Cardiac fibroblast (primary cell): ENCODE measurements at regions not wholly inside any gene's neighbourhood (a gene's known extent, or its start where the extent isn't known, plus 50 kb on each side); places are given as distances from the start of the nearest gene placed in this dataset.

ENCODE experiments used
- DNase-seq, 2 donors: peaks; one replicate each; pipeline versions ENCODE4 v3.0.0 to v3.0.0-alpha.2; 2010; ENCODE audit warnings: low read depth in 2 of 2
- H3K4me3 ChIP-seq, 2 donors: replicated peaks in 1 of 2; 1 replicate in 1 of 2; 2 replicates in 1 of 2; pipeline ENCODE4 v1.5.1; 2011; ENCODE audit warnings: low read depth in 2 of 2, low read length in 2 of 2, mild to moderate bottlenecking in 2 of 2, moderate library complexity in 1 of 2
- TF ChIP-seq, protein P1 (sequence below): IDR thresholded peaks from one replicate; pipeline ENCODE4 v1.5.1; 2011; ENCODE audit warnings: low read depth, mild to moderate bottlenecking, low read length, inconsistent platforms

DNA sequence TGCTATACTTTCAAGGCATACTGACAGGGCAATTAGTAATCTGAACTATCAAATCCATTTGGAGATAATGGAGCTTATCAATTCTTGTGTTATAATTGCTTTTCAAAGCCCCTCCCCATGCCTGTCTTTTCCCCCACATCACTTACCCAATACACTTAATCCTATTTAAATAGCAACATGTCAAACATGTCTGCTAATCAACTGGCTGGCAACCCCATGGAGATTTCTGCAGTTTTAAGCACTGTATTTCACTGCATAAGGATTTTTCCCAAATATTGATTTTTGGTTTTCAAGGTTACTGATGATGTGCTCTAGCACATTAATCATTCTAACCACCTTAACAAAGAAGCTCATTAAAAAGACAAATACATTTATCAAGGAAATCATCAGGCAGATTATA lies 800.3 kb downstream of the PLA2G4A start:
- TF ChIP-seq, protein P1, sequence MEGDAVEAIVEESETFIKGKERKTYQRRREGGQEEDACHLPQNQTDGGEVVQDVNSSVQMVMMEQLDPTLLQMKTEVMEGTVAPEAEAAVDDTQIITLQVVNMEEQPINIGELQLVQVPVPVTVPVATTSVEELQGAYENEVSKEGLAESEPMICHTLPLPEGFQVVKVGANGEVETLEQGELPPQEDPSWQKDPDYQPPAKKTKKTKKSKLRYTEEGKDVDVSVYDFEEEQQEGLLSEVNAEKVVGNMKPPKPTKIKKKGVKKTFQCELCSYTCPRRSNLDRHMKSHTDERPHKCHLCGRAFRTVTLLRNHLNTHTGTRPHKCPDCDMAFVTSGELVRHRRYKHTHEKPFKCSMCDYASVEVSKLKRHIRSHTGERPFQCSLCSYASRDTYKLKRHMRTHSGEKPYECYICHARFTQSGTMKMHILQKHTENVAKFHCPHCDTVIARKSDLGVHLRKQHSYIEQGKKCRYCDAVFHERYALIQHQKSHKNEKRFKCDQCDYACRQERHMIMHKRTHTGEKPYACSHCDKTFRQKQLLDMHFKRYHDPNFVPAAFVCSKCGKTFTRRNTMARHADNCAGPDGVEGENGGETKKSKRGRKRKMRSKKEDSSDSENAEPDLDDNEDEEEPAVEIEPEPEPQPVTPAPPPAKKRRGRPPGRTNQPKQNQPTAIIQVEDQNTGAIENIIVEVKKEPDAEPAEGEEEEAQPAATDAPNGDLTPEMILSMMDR: no peak
- no peak for DNase-seq
- no peak overlapping the region for H3K4me3 ChIP-seq

DNA sequence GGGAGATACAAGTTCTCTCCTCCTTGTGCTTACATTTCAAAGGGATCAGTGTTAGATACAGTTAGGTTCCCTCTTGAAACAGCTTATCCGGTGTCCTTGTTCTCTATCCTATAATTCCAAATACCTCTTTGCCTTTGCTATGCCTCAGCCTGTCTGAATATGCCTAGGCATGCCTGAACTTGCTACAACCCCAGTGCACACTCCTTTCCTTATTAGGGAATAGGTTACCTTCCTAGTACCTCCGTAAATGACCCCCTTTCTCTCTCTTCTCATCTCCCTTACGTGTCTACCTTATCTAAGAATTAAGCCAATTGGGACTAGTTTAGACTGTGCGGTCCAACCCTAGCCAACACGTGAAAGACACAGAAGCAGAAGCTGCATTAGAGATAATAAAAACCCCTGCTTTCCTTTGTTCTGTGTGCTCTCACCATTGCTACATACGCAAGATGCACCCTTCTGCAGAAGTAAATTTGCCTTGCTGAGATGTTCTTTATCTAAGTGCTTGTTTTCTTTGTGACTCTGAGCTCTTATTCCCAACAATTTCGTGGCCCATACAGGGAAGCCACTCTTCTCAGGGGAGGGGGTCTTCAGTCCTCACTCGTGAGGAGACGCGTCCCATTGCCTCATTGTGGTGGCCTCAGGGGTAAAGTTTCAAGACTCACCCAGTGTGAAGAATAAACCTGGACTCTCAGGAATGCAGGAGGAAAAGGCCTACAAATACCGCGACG lies 802.1 kb downstream of the PLA2G4A start:
- no peak for DNase-seq
- TF ChIP-seq, protein P1: no peak
- H3K4me3 ChIP-seq: no peak overlapping the region

DNA sequence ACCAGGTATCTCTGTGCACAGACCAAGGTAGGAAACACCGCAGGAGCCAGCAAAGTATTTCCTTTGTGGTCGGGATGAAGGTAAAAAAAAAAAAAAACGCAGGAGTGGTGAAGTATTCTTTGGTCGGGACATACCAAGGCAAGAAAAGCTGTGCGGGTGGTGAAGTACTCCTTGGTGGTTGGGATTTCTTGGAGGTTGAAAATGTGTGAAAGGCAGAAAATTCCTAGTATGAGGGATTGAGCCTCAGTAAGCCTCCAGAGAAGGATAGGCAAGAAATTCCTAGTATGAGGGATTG lies 802.6 kb downstream of the PLA2G4A start:
- H3K4me3 ChIP-seq: no peak overlapping the region
- no peak for DNase-seq
- TF ChIP-seq, protein P1: no peak

DNA sequence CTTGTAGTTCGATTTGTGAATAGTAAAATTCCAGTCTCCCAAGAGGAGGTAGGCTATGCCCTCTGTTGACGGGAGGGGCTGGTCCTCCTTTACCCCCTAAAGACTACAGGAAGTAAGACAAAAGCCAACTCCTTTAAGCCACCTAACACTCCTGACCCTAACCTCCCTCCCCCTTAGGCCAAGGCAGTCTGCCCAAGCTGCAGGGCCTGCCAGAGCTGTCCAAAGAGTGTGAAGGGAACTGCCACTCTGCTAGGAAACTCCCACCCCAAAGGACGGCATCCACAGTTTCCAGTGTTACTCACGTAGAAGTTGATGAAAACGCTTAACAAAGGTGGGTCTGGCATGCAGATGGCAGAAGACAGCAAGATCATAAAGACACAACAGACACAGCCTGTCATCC lies 803.2 kb downstream of the PLA2G4A start:
- DNase-seq: no peak
- TF ChIP-seq, protein P1: no peak
- no peak overlapping the region for H3K4me3 ChIP-seq

DNA sequence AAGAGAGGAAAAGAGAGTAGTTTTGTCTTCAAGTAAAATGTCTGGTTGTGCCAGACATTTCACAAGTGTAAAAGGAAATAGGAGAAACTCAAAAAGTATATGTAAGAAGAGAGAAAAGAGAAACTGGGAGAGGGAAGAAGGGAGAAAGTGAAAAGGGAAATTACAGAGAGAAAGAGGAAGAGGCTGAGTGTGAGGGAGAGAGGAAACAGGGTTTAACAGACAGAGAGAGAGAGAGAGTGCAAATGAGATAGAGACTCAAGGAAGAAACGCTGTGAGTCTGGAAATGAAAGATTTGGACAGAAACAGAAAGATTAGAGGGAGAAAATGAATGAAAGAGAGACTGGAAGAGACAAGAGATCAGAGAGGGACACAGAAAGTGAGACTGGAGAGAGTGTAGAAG lies 806.2 kb downstream of the PLA2G4A start:
- TF ChIP-seq, protein P1: no peak
- DNase-seq: no peak
- no peak overlapping the region for H3K4me3 ChIP-seq

DNA sequence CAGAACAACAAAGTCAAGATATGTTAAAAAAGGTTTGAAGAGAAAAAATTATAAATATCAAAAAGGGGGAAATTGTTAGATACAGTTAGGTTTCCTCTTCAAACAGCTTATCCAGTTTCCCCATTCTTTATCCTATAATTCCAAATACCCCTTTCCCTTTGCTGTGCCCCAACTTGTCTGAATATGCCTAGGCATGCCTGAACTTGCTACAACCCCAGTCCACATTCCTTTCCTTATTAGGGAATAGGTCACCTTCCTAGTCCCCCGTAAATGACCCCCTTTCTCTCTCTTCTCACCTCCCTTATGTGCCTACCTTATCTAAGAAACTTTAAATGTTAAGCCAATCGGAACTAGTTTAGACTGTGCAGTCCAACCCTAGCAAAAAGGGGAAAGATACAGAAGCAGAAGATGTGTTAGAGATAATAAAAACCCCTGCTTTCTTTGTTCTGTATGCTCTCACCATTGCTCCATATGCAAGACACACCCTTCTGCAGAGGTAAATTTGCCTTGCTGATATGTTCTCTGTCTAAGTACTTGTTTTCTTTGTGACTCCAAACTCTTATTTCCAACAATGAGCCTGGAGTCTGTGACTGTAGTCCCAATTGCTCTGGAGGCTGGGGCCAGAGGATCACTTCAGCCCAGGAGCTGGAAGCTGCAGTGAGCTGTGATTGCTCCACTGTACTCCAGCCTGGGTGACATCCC lies 810.1 kb downstream of the PLA2G4A start:
- TF ChIP-seq, protein P1: no peak
- DNase-seq: no peak
- H3K4me3 ChIP-seq: no peak overlapping the region
